Muscle layer of colon (tissue), 2 donors: ENCODE measurements at regions not wholly inside any gene's neighbourhood (a gene's known extent, or its start where the extent isn't known, plus 50 kb on each side); places are given as distances from the start of the nearest gene placed in this dataset.

ENCODE experiments used
- H3K27ac ChIP-seq: one replicate; pipeline ENCODE4 v1.7.0; 2013; ENCODE audit warnings: low read depth, mild to moderate bottlenecking, low read length, moderate library complexity
- H3K27me3 ChIP-seq, 2 donors: one replicate each; pipeline ENCODE4 v1.7.0; 2013; ENCODE audit warnings: low read length in 2 of 2, mild to moderate bottlenecking in 2 of 2; ENCODE audit not compliant: insufficient read depth in 2 of 2, control insufficient read depth in 1 of 2
- H3K36me3 ChIP-seq: one replicate; pipeline ENCODE4 v1.7.0; 2013; ENCODE audit warnings: mild to moderate bottlenecking, low read length; ENCODE audit not compliant: insufficient read depth
- H3K4me1 ChIP-seq: one replicate; pipeline ENCODE4 v1.7.0; 2013; ENCODE audit warnings: mild to moderate bottlenecking, low read length; ENCODE audit not compliant: insufficient read depth
- H3K4me3 ChIP-seq, 2 donors: one replicate each; pipeline ENCODE4 v1.7.0; 2013; ENCODE audit warnings: low read length in 2 of 2, low read depth in 1 of 2, mild to moderate bottlenecking in 1 of 2, moderate library complexity in 1 of 2
- H3K9ac ChIP-seq: one replicate; pipeline ENCODE4 v1.7.0; 2013; ENCODE audit warnings: low read length
- H3K9me3 ChIP-seq: one replicate; pipeline ENCODE4 v1.7.0; 2013; ENCODE audit warnings: mild to moderate bottlenecking, low read length
- donor health status: abdominal sarcoma.
- donor health status: Adenocarcinoma of cecum.

GRCh38 chr9:16102154-16102553, 549.3 kb downstream of the CCDC171 start:
- no peaks in the 10 kb centered on the region for H3K36me3 ChIP-seq
- H3K4me1 ChIP-seq: no peaks in the 10 kb centered on the region
- H3K9ac ChIP-seq: no peak overlapping the region
- H3K9me3 ChIP-seq: no peaks in the 10 kb centered on the region
- H3K27ac ChIP-seq: no peak overlapping the region
- no peak overlapping the region for H3K4me3 ChIP-seq
- no peaks in the 10 kb centered on the region for H3K27me3 ChIP-seq

GRCh38 chr9:16103620-16104397, 551.0 kb downstream of the CCDC171 start:
- Histone ChIP-seq H3K36me3 (no peaks in the 10 kb centered on the region), H3K4me3 (no peak overlapping the region), H3K9ac (no peak overlapping the region), H3K4me1 (no peaks in the 10 kb centered on the region), H3K27me3 (no peaks in the 10 kb centered on the region), H3K27ac (no peak overlapping the region), H3K9me3 (no peaks in the 10 kb centered on the region)

GRCh38 chr9:16105168-16106020, 552.6 kb downstream of the CCDC171 start:
- Histone ChIP-seq H3K36me3 (no peaks in the 10 kb centered on the region), H3K4me3 (no peak overlapping the region), H3K9ac (no peak overlapping the region), H3K27ac (no peak overlapping the region), H3K9me3 (no peaks in the 10 kb centered on the region), H3K4me1 (no peaks in the 10 kb centered on the region), H3K27me3 (no peaks in the 10 kb centered on the region)

GRCh38 chr9:16106021-16106571, 553.3 kb downstream of the CCDC171 start:
- no peaks in the 10 kb centered on the region for H3K27me3 ChIP-seq
- no peaks in the 10 kb centered on the region for H3K4me1 ChIP-seq
- no peak overlapping the region for H3K9ac ChIP-seq
- H3K27ac ChIP-seq: no peak overlapping the region
- H3K4me3 ChIP-seq: no peak overlapping the region
- no peaks in the 10 kb centered on the region for H3K36me3 ChIP-seq
- no peaks in the 10 kb centered on the region for H3K9me3 ChIP-seq

GRCh38 chr9:16112116-16112515, 559.3 kb downstream of the CCDC171 start:
- Histone ChIP-seq H3K4me1 (no peaks in the 10 kb centered on the region), H3K27me3 (no peaks in the 10 kb centered on the region), H3K9ac (no peak overlapping the region), H3K36me3 (no peaks in the 10 kb centered on the region), H3K27ac (no peak overlapping the region), H3K9me3 (no peaks in the 10 kb centered on the region), H3K4me3 (no peak overlapping the region)

- H3K27ac ChIP-seq: no peak overlapping the region
- no peaks in the 10 kb centered on the region for H3K9me3 ChIP-seq
- no peak overlapping the region for H3K4me3 ChIP-seq
- H3K27me3 ChIP-seq: no peaks in the 10 kb centered on the region
- H3K4me1 ChIP-seq: no peaks in the 10 kb centered on the region
- H3K36me3 ChIP-seq: no peaks in the 10 kb centered on the region
- H3K9ac ChIP-seq: no peak overlapping the region
Observed at GRCh38 chr9:16115994-16116393, 563.2 kb downstream of the CCDC171 start.

- Histone ChIP-seq H3K36me3 (no peaks in the 10 kb centered on the region), H3K27ac (no peak overlapping the region), H3K4me1 (no peaks in the 10 kb centered on the region), H3K27me3 (no peaks in the 10 kb centered on the region), H3K9me3 (no peaks in the 10 kb centered on the region), H3K9ac (no peak overlapping the region), H3K4me3 (no peak overlapping the region)
Observed at GRCh38 chr9:16118043-16118442, 565.2 kb downstream of the CCDC171 start.

GRCh38 chr9:16119261-16120230, 566.7 kb downstream of the CCDC171 start:
- Histone ChIP-seq H3K4me1 (no peaks in the 10 kb centered on the region), H3K4me3 (no peak overlapping the region), H3K9ac (no peak overlapping the region), H3K9me3 (no peaks in the 10 kb centered on the region), H3K36me3 (no peaks in the 10 kb centered on the region), H3K27me3 (no peaks in the 10 kb centered on the region), H3K27ac (no peak overlapping the region)

GRCh38 chr9:16120231-16120641, 567.4 kb downstream of the CCDC171 start:
- Histone ChIP-seq H3K4me3 (no peak overlapping the region), H3K9me3 (no peaks in the 10 kb centered on the region), H3K4me1 (no peaks in the 10 kb centered on the region), H3K27me3 (no peaks in the 10 kb centered on the region), H3K36me3 (no peaks in the 10 kb centered on the region), H3K9ac (no peak overlapping the region), H3K27ac (no peak overlapping the region)

- no peaks in the 10 kb centered on the region for H3K9me3 ChIP-seq
- no peak overlapping the region for H3K4me3 ChIP-seq
- no peaks in the 10 kb centered on the region for H3K4me1 ChIP-seq
- H3K27me3 ChIP-seq: no peaks in the 10 kb centered on the region
- no peak overlapping the region for H3K27ac ChIP-seq
- H3K36me3 ChIP-seq: no peaks in the 10 kb centered on the region
- H3K9ac ChIP-seq: no peak overlapping the region
Observed at GRCh38 chr9:16120727-16121126, 567.9 kb downstream of the CCDC171 start.

GRCh38 chr9:16121168-16121567, 568.3 kb downstream of the CCDC171 start:
- H3K36me3 ChIP-seq: no peaks in the 10 kb centered on the region
- H3K27ac ChIP-seq: no peak overlapping the region
- no peak overlapping the region for H3K9ac ChIP-seq
- H3K4me1 ChIP-seq: no peaks in the 10 kb centered on the region
- no peak overlapping the region for H3K4me3 ChIP-seq
- no peaks in the 10 kb centered on the region for H3K9me3 ChIP-seq
- no peaks in the 10 kb centered on the region for H3K27me3 ChIP-seq
